ENCODE measurements at regions not wholly inside any gene's neighbourhood (a gene's known extent, or its start where the extent isn't known, plus 50 kb on each side); places are given as distances from the start of the nearest gene placed in this dataset.

- TF ChIP-seq CEBPB (IDR thresholded peaks at IDR 0.05; ENCODE audit: low read depth): no peak
Measured at GRCh38 chr22:42202048-42202447, 68.4 kb downstream of the TCF20 start (continued).

GRCh38 chr22:42199025-42199424 is 68.4 kb upstream of the CYP2D6 start:
- peaks cover 0 to 7% of the 10 kb centered on the region in 2 experiments; a peak in 2 of 4 replicates for H3K9me3 ChIP-seq (ENCODE audit: control insufficient read depth in 1 of 2, insufficient read depth in 1 of 2, low read depth in 1 of 2, low read length in 2 of 2)
- no TSS peak for BruUV-seq (replicated peaks)
- ATAC-seq: no peak
- H3K4me3 ChIP-seq (replicated peaks in 1 of 2; ENCODE audit: low read depth in 1 of 2, low read length in 2 of 2): no peak overlapping the region
- no peak overlapping the region for H2AFZ ChIP-seq (ENCODE audit: low read depth, low read length, poor library complexity, severe bottlenecking)
- 0 out of 4 replicates have a peak, but pooled peaks cover 0 to 10% of the 10 kb centered on the region in 2 experiments for H3K36me3 ChIP-seq (ENCODE audit: control insufficient read depth in 1 of 2, insufficient read depth in 2 of 2, low read length in 2 of 2)
- no peaks in the 10 kb centered on the region for H3K4me1 ChIP-seq (ENCODE audit: control insufficient read depth in 1 of 2, insufficient read depth in 2 of 2, low read length in 2 of 2)
- H3K27me3 ChIP-seq (ENCODE audit: insufficient read depth, low read length): no peaks in the 10 kb centered on the region
- no peak for DNase-seq (ENCODE audit: low read depth, low spot score)
- no peak overlapping the region for H3K9ac ChIP-seq (ENCODE audit: low read length)
- no peaks in the 10 kb centered on the region for H3K9me2 ChIP-seq (ENCODE audit: insufficient read depth)
- ChIA-PET POLR2A (no interaction called here), RAD21 (ENCODE audit: low non-redundant PET in 1 of 2, low total read pairs in 2 of 2, uncharacterized antibody in 2 of 2, unreplicated experiment in 2 of 2) (no interaction called here), CTCF (no interaction called here)
- no peak overlapping the region for H3K27ac ChIP-seq (ENCODE audit: low read depth, low read length)
- peaks cover 96% of the 10 kb centered on the region for H3K79me2 ChIP-seq (ENCODE audit: insufficient read depth, low read length)
- intact Hi-C loops (cut with micrococcal nuclease): no loop called here
- no peak for TF ChIP-seq ATF3 (IDR thresholded peaks at IDR 0.05)
- H3K4me2 ChIP-seq (ENCODE audit: low read length): no peak overlapping the region
- H4K20me1 ChIP-seq (ENCODE audit: insufficient read depth): peaks cover 4% of the 10 kb centered on the region; the same call in 1 of the 2 replicates

- no peak for DNase-seq (ENCODE audit: low read depth, low spot score)
- ChIA-PET CTCF (no interaction called here), RAD21 (ENCODE audit: low non-redundant PET in 1 of 2, low total read pairs in 2 of 2, uncharacterized antibody in 2 of 2, unreplicated experiment in 2 of 2) (no interaction called here), POLR2A (no interaction called here)
- no peak for ATAC-seq
- intact Hi-C loops (cut with micrococcal nuclease): no loop called here
- Histone ChIP-seq H3K9me3 (ENCODE audit: control insufficient read depth in 1 of 2, insufficient read depth in 1 of 2, low read depth in 1 of 2, low read length in 2 of 2) (peaks cover 0 to 7% of the 10 kb centered on the region in 2 experiments; a peak in 2 of 4 replicates), H3K4me3 (replicated peaks in 1 of 2; ENCODE audit: low read depth in 1 of 2, low read length in 2 of 2) (no peak overlapping the region), H3K27me3 (ENCODE audit: insufficient read depth, low read length) (no peaks in the 10 kb centered on the region), H3K9ac (ENCODE audit: low read length) (no peak overlapping the region), H3K4me2 (ENCODE audit: low read length) (no peak overlapping the region), H3K27ac (ENCODE audit: low read depth, low read length) (no peak overlapping the region), H3K9me2 (ENCODE audit: insufficient read depth) (no peaks in the 10 kb centered on the region), H4K20me1 (ENCODE audit: insufficient read depth) (peaks cover 4% of the 10 kb centered on the region; the same call in 1 of the 2 replicates), H3K4me1 (ENCODE audit: control insufficient read depth in 1 of 2, insufficient read depth in 2 of 2, low read length in 2 of 2) (no peaks in the 10 kb centered on the region), H3K36me3 (ENCODE audit: control insufficient read depth in 1 of 2, insufficient read depth in 2 of 2, low read length in 2 of 2) (0 out of 4 replicates have a peak, but pooled peaks cover 0 to 10% of the 10 kb centered on the region in 2 experiments), H3K79me2 (ENCODE audit: insufficient read depth, low read length) (peaks cover 96% of the 10 kb centered on the region), H2AFZ (ENCODE audit: low read depth, low read length, poor library complexity, severe bottlenecking) (no peak overlapping the region)
- BruUV-seq (replicated peaks): no TSS peak
- TF ChIP-seq EZH2 (IDR thresholded peaks at IDR 0.05): no peak
- no peak for TF ChIP-seq EGR1 (IDR thresholded peaks at IDR 0.05; ENCODE audit: low read depth)
- TF ChIP-seq EZH2phosphoT487 (IDR thresholded peaks at IDR 0.05; ENCODE audit: borderline replicate concordance): no peak
- TF ChIP-seq SIN3A (IDR thresholded peaks at IDR 0.05; ENCODE audit: low read depth): no peak
- no peak for TF ChIP-seq POLR2A (IDR thresholded peaks at IDR 0.05; ENCODE audit: borderline replicate concordance, extremely low read depth, insufficient read depth, insufficient read length)
- no peak for TF ChIP-seq ZNF274 (IDR thresholded peaks at IDR 0.05; ENCODE audit: low read depth, low read length)
- no peak for TF ChIP-seq ATF3 (IDR thresholded peaks at IDR 0.05)
- no peak for TF ChIP-seq TCF7L2 (IDR thresholded peaks at IDR 0.05; ENCODE audit: borderline replicate concordance, extremely low read depth, insufficient read depth, insufficient read length)
- TF ChIP-seq SP1 (IDR thresholded peaks at IDR 0.05; ENCODE audit: low read depth): no peak
- no peak for TF ChIP-seq RAD21 (IDR thresholded peaks at IDR 0.05; ENCODE audit: low read depth)
- TF ChIP-seq ELF1 (IDR thresholded peaks at IDR 0.05; ENCODE audit: borderline replicate concordance, low read depth): no peak
- no peak for TF ChIP-seq ZBTB33 (IDR thresholded peaks at IDR 0.05; ENCODE audit: extremely low read depth, insufficient replicate concordance, low read length)
- no peak for TF ChIP-seq CTCF (IDR thresholded peaks at IDR 0.05 in 2 of 3, conservative IDR thresholded peaks at IDR 0.05 in 1 of 3; ENCODE audit: borderline replicate concordance in 1 of 3, insufficient read depth in 1 of 3, low read depth in 2 of 3, low read length in 2 of 3)
- no peak for TF ChIP-seq POLR2AphosphoS5 (IDR thresholded peaks at IDR 0.05; ENCODE audit: low read depth, low read length)
Measured at GRCh38 chr22:42198226-42198625, 67.6 kb upstream of the CYP2D6 start.

Measured in HCT116 (cell line).